ENCODE measurements at regions not wholly inside any gene's neighbourhood (a gene's known extent, or its start where the extent isn't known, plus 50 kb on each side); places are given as distances from the start of the nearest gene placed in this dataset.

DNA sequence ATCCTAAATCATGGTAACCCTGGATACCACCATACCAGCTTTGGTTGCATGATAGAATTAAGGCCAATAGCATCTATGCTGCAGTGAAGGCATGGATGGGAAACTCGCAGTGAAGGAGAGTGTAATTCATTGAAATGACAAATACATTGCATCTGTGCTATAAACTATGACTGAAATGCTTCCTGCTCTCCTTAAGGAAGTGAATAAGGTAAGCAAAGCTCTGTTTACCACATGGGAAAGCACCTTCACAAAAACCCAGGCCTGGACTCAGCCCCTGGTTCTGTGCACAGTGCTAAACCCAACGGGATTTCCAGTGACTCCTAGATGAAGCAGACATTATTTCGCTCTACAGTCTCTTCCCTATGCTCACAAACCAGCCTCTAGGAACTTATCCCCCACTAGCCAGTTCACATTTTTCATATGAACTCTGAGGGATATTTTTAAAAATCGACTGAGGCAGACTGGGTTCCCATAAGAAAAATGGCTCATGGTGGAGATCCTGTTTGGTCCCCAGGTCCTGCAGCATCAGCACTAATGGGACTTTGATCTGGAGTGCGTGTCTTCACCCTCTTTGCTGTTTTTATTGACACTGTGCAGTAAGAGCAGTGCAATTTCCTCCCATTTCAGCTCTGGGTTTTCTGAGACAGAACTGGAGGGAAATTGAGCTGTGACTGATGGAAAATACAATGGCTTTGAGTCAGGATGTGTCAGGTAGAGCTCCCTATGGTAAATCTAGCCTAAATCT, 362.7 kb downstream of the SIPA1L2 start:
- no peak for DNase-seq (ENCODE audit: low read depth)
- TF ChIP-seq, protein P1, sequence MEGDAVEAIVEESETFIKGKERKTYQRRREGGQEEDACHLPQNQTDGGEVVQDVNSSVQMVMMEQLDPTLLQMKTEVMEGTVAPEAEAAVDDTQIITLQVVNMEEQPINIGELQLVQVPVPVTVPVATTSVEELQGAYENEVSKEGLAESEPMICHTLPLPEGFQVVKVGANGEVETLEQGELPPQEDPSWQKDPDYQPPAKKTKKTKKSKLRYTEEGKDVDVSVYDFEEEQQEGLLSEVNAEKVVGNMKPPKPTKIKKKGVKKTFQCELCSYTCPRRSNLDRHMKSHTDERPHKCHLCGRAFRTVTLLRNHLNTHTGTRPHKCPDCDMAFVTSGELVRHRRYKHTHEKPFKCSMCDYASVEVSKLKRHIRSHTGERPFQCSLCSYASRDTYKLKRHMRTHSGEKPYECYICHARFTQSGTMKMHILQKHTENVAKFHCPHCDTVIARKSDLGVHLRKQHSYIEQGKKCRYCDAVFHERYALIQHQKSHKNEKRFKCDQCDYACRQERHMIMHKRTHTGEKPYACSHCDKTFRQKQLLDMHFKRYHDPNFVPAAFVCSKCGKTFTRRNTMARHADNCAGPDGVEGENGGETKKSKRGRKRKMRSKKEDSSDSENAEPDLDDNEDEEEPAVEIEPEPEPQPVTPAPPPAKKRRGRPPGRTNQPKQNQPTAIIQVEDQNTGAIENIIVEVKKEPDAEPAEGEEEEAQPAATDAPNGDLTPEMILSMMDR (conservative IDR thresholded peaks at IDR 0.05; ENCODE audit: low read depth, low read length): no peak

DNA sequence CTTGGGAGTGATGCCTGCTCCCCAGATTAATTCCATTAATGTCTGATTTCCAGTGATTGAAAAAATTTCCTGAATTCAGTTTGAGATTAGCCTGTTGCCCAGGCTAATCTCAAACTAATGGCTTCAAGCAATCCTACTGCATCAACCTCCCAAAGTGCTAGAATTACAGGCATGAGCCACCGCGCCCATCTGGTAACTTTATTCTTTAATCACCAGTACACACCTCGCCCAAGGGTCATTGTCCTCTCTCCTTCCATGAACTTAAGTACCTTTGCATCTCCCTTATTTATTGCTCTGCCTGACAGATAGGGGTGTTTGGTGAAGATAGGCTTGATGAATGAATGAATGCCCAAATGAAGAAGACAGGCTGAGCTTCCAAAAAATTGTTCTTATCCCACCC, 366.5 kb downstream of the SIPA1L2 start:
- no peak for DNase-seq (ENCODE audit: low read depth)
- TF ChIP-seq, protein P1 (conservative IDR thresholded peaks at IDR 0.05; ENCODE audit: low read depth, low read length): no peak
- H3K4me3 ChIP-seq (ENCODE audit: low read length): no peak overlapping the region

More for the DNA sequence above, 362.7 kb downstream of the SIPA1L2 start:
- no peak overlapping the region for H3K4me3 ChIP-seq (ENCODE audit: low read length)

DNA sequence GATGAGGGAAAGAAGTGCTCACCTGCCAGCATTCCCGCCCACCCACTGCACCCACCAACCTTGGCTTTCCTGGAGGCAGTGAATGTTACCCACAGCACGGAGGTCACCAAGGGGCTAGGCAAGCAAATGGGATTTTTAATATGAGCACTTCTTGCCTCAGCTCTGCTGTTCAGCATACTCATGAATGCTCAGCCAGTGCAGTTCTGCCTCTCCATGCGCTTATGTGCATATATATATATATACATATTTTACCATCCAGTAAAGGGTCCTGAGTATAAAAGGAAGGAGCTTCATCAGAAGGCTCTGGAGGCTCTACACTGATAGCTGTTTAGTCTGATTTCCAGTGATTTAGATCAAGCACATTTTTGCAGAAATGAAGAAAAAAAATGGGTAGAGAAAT, 366.9 kb downstream of the SIPA1L2 start:
- no peak for DNase-seq (ENCODE audit: low read depth)
- TF ChIP-seq, protein P1 (conservative IDR thresholded peaks at IDR 0.05; ENCODE audit: low read depth, low read length): no peak
- no peak overlapping the region for H3K4me3 ChIP-seq (ENCODE audit: low read length)

DNA sequence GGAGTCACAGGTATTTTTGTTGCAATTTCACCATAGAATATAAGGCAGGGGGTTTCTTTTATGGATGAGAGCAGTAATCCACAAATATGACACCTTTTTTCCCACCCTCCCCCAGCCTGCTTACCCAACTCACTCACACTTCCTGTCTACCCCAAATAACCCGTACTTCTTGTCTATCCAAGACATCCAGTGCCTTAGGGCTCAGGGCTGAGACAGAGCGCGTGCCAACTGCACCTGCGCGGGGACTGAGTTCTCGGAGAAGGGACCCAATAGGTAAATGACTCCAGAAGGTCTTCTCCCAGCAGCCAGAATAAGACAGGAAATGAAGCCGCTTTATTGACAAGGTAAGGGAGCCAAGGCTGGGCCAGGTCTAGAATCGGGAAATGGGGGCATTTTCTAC, 369.1 kb downstream of the SIPA1L2 start:
- TF ChIP-seq, protein P1 (conservative IDR thresholded peaks at IDR 0.05; ENCODE audit: low read depth, low read length): no peak
- no peak overlapping the region for H3K4me3 ChIP-seq (ENCODE audit: low read length)
- no peak for DNase-seq (ENCODE audit: low read depth)

DNA sequence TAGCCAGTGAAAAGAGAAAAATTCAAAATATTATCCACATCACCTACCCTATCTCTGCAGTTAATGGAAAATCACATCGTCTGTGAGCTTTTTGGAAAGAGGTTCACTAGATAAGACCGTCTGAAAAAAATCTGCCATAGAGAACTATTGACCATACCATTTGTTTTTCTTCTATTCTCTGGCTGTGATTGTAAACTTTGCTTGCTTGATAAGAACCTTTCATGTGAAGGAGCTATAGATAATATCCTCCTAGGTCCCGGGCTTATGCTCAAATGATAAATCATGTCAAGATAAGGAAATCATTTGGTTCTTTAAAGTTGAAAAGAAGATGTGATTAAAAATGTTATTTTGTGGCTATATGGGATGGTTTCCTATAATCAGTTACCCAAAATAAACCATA, 369.9 kb downstream of the SIPA1L2 start:
- DNase-seq (ENCODE audit: low read depth): no peak
- no peak overlapping the region for H3K4me3 ChIP-seq (ENCODE audit: low read length)
- TF ChIP-seq, protein P1 (conservative IDR thresholded peaks at IDR 0.05; ENCODE audit: low read depth, low read length): no peak

DNA sequence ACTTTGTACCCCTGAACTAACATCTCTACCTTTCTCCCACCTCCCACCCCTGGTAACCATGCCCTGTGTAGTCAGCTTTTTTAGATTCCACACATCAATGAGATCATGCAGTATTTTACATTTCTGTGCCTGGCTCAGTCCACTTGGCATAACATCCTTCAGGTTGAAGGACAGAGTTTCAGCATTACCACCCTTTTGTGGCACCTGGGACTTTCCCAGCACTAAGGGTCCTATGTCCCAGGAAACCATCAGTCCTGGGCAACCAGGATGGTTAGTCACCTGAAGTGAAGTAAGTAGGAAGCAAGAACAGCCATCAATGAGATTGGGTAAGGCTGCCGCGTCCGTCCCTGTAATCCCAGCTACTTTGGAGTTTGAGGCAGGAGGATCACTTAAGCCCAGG, 370.6 kb downstream of the SIPA1L2 start:
- DNase-seq (ENCODE audit: low read depth): no peak
- TF ChIP-seq, protein P1 (conservative IDR thresholded peaks at IDR 0.05; ENCODE audit: low read depth, low read length): no peak
- no peak overlapping the region for H3K4me3 ChIP-seq (ENCODE audit: low read length)

DNA sequence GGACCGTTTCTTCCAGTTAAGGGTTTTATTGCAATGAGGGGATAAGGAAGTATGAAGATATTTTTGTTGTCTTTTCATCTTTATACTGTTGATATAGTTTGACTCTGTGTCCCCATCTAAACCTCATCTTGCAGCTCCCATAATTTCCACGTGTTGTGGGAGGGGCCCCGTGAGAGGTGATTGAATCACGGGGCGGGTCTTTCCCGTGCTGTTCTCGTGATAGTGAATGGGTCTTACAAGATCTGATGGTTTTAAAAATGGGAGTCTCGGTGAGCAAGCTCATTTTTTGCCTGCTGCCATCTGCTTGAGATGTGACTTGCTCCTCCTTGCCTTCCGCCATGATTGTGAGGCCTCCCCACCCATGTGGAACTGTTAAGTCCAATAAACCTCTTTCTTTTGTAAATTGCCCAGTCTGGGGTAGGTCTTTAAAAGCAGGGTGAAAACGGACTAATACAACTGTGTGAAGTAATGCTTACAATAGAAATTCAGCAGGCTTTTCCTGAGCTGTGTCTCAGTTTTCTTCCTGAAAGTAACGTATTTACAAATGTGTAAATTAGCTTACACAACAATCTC, 377.3 kb downstream of the SIPA1L2 start:
- no peak for DNase-seq (ENCODE audit: low read depth)
- no peak overlapping the region for H3K4me3 ChIP-seq (ENCODE audit: low read length)
- TF ChIP-seq, protein P1 (conservative IDR thresholded peaks at IDR 0.05; ENCODE audit: low read depth, low read length): no peak

All from retinal pigment epithelial cell (primary cell).